ENCODE measurements at regions not wholly inside any gene's neighbourhood (a gene's known extent, or its start where the extent isn't known, plus 50 kb on each side); places are given as distances from the start of the nearest gene placed in this dataset.

DNA sequence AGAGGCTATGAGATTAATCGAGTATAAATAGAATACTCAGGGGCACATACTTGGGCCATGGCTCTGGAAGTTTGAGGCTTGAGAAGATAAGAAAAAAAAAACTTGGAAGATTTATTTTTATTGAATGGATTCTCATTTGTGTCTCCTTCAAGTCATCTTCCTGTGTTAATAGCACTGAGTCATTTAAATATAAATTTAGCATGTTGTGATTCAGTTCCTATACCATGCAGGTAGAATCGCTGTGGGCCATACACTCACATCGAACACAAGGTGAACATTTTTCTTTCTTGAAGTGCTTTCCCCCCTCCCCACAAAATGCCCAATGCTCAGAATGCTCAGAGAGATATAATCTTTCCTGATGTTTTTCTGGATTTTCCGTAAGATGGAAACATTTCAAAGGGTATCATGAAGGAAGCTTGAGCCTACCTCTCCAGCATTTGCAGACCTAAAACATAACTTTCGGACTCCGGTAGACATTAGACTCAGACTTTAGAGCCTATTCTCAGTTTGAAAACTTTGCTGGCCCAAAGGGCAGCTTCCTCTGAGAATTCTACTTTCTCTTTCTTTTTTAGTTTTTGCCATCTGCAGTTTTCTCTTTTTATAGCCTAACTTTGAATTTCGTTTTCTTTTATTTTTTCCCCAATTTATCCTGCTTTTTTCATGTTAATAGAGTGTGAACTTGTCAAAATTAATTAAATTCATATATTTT, 737.6 kb upstream of the NUDT12 start:
- Histone ChIP-seq H3K4me1 (ENCODE audit: control insufficient read depth, insufficient read depth, low read length) (no peaks in the 10 kb centered on the region), H3K9me3 (ENCODE audit: control insufficient read depth, insufficient read depth, low read length) (no peaks in the 10 kb centered on the region), H3K27ac (ENCODE audit: low read length) (no peak overlapping the region), H3K36me3 (ENCODE audit: control insufficient read depth, insufficient read depth, low read length) (no peaks in the 10 kb centered on the region), H3K27me3 (ENCODE audit: control insufficient read depth, insufficient read depth, low read length) (no peaks in the 10 kb centered on the region), H3K4me3 (ENCODE audit: low read length) (no peak overlapping the region)
- peaks cover 11 to 24% of the 10 kb centered on the region in 2 donors for H3K9me3 Mint-ChIP-seq
- no peaks in the 10 kb centered on the region for H3K27me3 Mint-ChIP-seq (ENCODE audit: low read depth in 2 of 2)
- no peak overlapping the region for H3K27ac Mint-ChIP-seq
- ATAC-seq, result no peak
- intact Hi-C loops (cut with micrococcal nuclease), result no loop called here
- TF ChIP-seq, protein P1, sequence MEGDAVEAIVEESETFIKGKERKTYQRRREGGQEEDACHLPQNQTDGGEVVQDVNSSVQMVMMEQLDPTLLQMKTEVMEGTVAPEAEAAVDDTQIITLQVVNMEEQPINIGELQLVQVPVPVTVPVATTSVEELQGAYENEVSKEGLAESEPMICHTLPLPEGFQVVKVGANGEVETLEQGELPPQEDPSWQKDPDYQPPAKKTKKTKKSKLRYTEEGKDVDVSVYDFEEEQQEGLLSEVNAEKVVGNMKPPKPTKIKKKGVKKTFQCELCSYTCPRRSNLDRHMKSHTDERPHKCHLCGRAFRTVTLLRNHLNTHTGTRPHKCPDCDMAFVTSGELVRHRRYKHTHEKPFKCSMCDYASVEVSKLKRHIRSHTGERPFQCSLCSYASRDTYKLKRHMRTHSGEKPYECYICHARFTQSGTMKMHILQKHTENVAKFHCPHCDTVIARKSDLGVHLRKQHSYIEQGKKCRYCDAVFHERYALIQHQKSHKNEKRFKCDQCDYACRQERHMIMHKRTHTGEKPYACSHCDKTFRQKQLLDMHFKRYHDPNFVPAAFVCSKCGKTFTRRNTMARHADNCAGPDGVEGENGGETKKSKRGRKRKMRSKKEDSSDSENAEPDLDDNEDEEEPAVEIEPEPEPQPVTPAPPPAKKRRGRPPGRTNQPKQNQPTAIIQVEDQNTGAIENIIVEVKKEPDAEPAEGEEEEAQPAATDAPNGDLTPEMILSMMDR (IDR thresholded peaks at IDR 0.05), result no peak
- no peak overlapping the region for H3K4me3 Mint-ChIP-seq
- peaks cover 15% of the 10 kb centered on the region for H3K36me3 Mint-ChIP-seq
- no peak for DNase-seq
- WGBS (ENCODE audit: insufficient coverage), result 89% methylated on average over 6 of the region's 7 CpGs
- H3K4me1 Mint-ChIP-seq, result no peaks in the 10 kb centered on the region

DNA sequence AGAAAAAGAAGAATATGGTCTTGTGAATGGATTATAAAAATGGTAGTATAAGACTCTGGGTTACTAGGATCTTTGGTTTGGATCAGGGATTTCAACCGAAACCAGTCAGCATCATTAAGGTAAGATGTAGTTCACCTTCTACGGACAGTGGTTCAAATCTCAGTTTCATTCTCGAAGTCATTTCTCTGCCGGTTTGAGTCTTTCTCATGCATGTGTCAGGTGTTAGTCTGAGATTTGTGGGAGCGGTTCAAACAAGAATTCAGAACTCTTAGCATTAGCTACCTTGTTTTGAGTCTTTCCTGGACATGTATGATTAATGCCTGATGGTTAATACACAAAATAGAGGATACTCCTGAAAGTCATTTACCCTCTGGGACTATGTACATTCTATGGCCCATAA, 735.9 kb upstream of the NUDT12 start:
- Histone ChIP-seq H3K4me1 (ENCODE audit: control insufficient read depth, insufficient read depth, low read length) (no peaks in the 10 kb centered on the region), H3K27me3 (ENCODE audit: control insufficient read depth, insufficient read depth, low read length) (no peaks in the 10 kb centered on the region), H3K4me3 (ENCODE audit: low read length) (no peak overlapping the region), H3K9me3 (ENCODE audit: control insufficient read depth, insufficient read depth, low read length) (no peaks in the 10 kb centered on the region), H3K36me3 (ENCODE audit: control insufficient read depth, insufficient read depth, low read length) (no peaks in the 10 kb centered on the region), H3K27ac (ENCODE audit: low read length) (no peak overlapping the region)
- DNase-seq, result no peak
- H3K27ac Mint-ChIP-seq, result no peak overlapping the region
- H3K27me3 Mint-ChIP-seq (ENCODE audit: low read depth in 2 of 2), result no peaks in the 10 kb centered on the region
- no peak for ATAC-seq
- H3K4me1 Mint-ChIP-seq, result no peaks in the 10 kb centered on the region
- no peak overlapping the region for H3K4me3 Mint-ChIP-seq
- 91% methylated on average over 5 of the region's 5 CpGs for WGBS (ENCODE audit: insufficient coverage)
- intact Hi-C loops (cut with micrococcal nuclease), result no loop called here
- TF ChIP-seq, protein P1 (IDR thresholded peaks at IDR 0.05), result no peak
- peaks cover 9 to 26% of the 10 kb centered on the region in 2 donors for H3K9me3 Mint-ChIP-seq
- peaks cover 15% of the 10 kb centered on the region for H3K36me3 Mint-ChIP-seq

DNA sequence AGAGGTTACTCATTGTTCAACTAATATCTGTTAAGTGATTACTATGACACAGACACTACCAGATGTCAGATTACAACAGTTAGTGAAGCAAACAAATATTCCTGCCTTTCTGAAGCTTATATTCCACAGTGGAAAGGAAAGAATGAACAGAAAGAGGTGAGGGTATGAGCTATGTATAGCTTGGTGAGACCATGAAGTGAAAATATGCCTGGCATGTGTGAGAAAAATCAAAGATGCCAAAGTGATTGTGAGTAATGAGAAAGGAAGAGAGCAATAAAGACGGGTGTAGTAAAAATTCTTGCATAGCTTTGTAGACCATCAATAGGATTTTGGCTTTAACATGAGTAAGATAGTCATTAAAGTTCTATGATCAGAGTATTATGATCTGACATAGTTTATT, 734.5 kb upstream of the NUDT12 start:
- Histone ChIP-seq H3K9me3 (ENCODE audit: control insufficient read depth, insufficient read depth, low read length) (no peaks in the 10 kb centered on the region), H3K27ac (ENCODE audit: low read length) (no peak overlapping the region), H3K4me3 (ENCODE audit: low read length) (no peak overlapping the region), H3K27me3 (ENCODE audit: control insufficient read depth, insufficient read depth, low read length) (no peaks in the 10 kb centered on the region), H3K4me1 (ENCODE audit: control insufficient read depth, insufficient read depth, low read length) (no peaks in the 10 kb centered on the region), H3K36me3 (ENCODE audit: control insufficient read depth, insufficient read depth, low read length) (no peaks in the 10 kb centered on the region)
- TF ChIP-seq, protein P1 (IDR thresholded peaks at IDR 0.05), result no peak
- Mint-ChIP-seq H3K36me3 (peaks cover 16% of the 10 kb centered on the region), H3K9me3 (peaks cover 11 to 26% of the 10 kb centered on the region in 2 donors), H3K4me3 (no peak overlapping the region), H3K27ac (no peak overlapping the region), H3K27me3 (ENCODE audit: low read depth in 2 of 2) (no peaks in the 10 kb centered on the region), H3K4me1 (no peaks in the 10 kb centered on the region)
- ATAC-seq, result no peak
- intact Hi-C loops (cut with micrococcal nuclease), result no loop called here
- DNase-seq, result no peak
- 63% methylated on average over 1 of the region's 1 CpG for WGBS (ENCODE audit: insufficient coverage)

DNA sequence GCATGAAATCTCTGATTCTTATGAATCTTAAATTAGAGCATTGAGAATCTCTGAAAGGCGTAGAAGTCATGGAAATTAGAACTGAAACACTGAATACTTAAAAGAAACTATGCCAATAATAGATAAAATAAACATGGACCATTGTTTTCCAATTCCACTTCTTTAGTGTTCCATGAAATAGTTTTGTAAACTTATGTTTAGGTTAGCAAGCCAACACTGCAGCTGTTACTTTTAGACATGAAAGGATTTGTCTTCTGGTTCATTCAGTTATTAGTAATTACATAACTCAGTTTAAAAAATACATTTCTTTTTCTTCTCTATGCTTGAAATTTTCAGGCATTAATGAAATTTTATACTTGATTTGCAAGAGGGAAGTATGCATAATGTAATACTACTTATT, 733.4 kb upstream of the NUDT12 start:
- no peaks in the 10 kb centered on the region for H3K36me3 ChIP-seq (ENCODE audit: control insufficient read depth, insufficient read depth, low read length)
- intact Hi-C loops (cut with micrococcal nuclease), result no loop called here
- peaks cover 11 to 26% of the 10 kb centered on the region in 2 donors for H3K9me3 Mint-ChIP-seq
- H3K4me1 Mint-ChIP-seq, result no peaks in the 10 kb centered on the region
- no peak overlapping the region for H3K4me3 ChIP-seq (ENCODE audit: low read length)
- no peaks in the 10 kb centered on the region for H3K27me3 ChIP-seq (ENCODE audit: control insufficient read depth, insufficient read depth, low read length)
- no peaks in the 10 kb centered on the region for H3K9me3 ChIP-seq (ENCODE audit: control insufficient read depth, insufficient read depth, low read length)
- peaks cover 21% of the 10 kb centered on the region for H3K36me3 Mint-ChIP-seq
- H3K27ac ChIP-seq (ENCODE audit: low read length), result no peak overlapping the region
- no CpG with 5 or more reads among the region's 1 CpG for WGBS (ENCODE audit: insufficient coverage)
- no peak for ATAC-seq
- H3K27ac Mint-ChIP-seq, result no peak overlapping the region
- DNase-seq, result no peak
- no peaks in the 10 kb centered on the region for H3K27me3 Mint-ChIP-seq (ENCODE audit: low read depth in 2 of 2)
- TF ChIP-seq, protein P1 (IDR thresholded peaks at IDR 0.05), result no peak
- H3K4me3 Mint-ChIP-seq, result no peak overlapping the region
- no peaks in the 10 kb centered on the region for H3K4me1 ChIP-seq (ENCODE audit: control insufficient read depth, insufficient read depth, low read length)

Data from natural killer cell (primary cell).